ENCODE measurements at regions not wholly inside any gene's neighbourhood (a gene's known extent, or its start where the extent isn't known, plus 50 kb on each side); places are given as distances from the start of the nearest gene placed in this dataset.

- no peak for DNase-seq (ENCODE audit: low read depth, low spot score)
- in situ Hi-C loops (cut with HindIII; ENCODE audit: low sequenced_read_pairs) = no loop called here
- TF ChIP-seq CTCF (IDR thresholded peaks at IDR 0.05; ENCODE audit: low read depth, low read length) = no peak
- H3K4me3 ChIP-seq (ENCODE audit: low read depth, low read length) = no peak overlapping the region
Measured at GRCh38 chr5:4205398-4205797, 609.8 kb downstream of the IRX1 start.

DNA sequence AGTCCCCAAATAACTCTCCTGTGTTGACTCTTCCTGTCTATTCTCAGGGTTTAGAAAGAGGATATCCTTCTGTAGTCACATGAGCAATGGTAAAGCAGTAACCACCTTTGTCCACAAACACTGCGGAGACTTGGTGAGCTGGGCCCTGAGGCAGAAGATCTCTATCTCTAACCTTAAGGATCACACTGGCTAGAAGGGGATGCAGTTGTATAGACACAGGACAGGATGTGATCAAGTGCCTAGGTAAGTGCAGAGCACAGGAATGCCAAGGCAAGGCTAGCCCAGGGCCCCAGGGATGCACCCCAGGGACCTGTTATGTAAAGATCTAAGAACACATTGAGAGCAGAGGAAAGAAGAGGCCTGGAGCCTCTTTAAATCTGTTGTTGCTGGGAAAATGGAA lies 610.5 kb downstream of the IRX1 start:
- in situ Hi-C loops (cut with HindIII; ENCODE audit: low sequenced_read_pairs) = no loop called here
- no peak for DNase-seq (ENCODE audit: low read depth, low spot score)
- TF ChIP-seq CTCF (IDR thresholded peaks at IDR 0.05; ENCODE audit: low read depth, low read length) = no peak
- H3K4me3 ChIP-seq (ENCODE audit: low read depth, low read length) = no peak overlapping the region

DNA sequence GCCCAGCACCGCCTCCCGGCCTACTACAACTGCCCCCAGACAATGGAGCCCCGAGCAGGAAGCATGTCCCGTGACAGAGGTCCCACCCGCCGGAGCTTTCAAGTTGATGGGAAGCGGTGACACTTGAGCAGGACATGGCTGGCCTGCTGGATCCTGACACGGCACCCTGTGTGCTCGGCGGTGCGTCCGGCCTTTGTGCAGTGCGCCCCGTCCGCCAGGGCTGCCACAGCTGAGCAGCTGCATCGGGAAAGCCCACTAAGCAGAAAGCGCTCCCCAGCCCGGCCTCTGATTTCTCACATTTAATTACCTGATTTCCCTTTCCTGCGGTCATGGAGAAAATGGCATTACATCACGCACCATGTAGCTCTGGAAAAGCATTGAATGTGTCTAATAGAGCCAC lies 611.9 kb downstream of the IRX1 start:
- in situ Hi-C loops (cut with HindIII; ENCODE audit: low sequenced_read_pairs) = no loop called here
- no peak overlapping the region for H3K4me3 ChIP-seq (ENCODE audit: low read depth, low read length)
- DNase-seq (ENCODE audit: low read depth, low spot score) = no peak
- TF ChIP-seq CTCF (IDR thresholded peaks at IDR 0.05; ENCODE audit: low read depth, low read length) = no peak

DNA sequence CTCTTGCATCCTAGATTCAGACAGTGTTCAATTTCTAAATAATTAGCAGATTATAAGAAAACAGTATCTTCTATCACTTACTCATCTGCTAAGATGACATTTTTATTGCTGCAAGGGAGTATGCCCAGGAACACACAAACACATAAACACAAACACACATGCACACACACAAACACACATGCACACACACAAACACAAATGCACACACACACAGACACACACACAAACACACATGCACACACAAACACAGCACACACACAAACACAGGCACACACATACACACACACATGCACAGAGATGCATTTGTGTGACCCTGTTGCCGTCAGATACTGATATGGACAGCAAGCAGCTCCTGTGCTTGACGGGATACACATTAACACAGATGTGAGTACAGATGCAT lies 612.9 kb downstream of the IRX1 start:
- H3K4me3 ChIP-seq (ENCODE audit: low read depth, low read length) = no peak overlapping the region
- no peak for TF ChIP-seq CTCF (IDR thresholded peaks at IDR 0.05; ENCODE audit: low read depth, low read length)
- no peak for DNase-seq (ENCODE audit: low read depth, low spot score)
- in situ Hi-C loops (cut with HindIII; ENCODE audit: low sequenced_read_pairs) = no loop called here

DNA sequence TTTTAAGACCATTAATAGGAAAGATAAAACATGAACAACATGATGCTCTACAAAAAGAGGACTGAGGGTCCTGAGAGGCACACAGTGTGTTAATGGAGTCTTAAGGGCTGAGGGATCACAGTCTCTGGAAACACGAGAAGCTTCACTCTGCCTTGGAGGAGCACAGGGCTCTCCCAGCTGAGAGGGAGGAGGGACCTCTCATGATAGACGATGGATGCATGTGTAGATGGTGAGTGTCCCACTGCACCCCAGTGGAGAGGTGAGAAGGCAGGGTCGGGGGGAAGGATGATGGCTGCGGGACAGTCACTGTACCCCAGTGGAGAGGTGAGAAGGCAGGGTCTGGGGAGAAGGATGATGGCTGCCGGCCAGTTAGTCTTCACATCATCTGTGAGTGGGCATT lies 613.4 kb downstream of the IRX1 start:
- no peak overlapping the region for H3K4me3 ChIP-seq (ENCODE audit: low read depth, low read length)
- in situ Hi-C loops (cut with HindIII; ENCODE audit: low sequenced_read_pairs) = no loop called here
- DNase-seq (ENCODE audit: low read depth, low spot score) = no peak
- no peak for TF ChIP-seq CTCF (IDR thresholded peaks at IDR 0.05; ENCODE audit: low read depth, low read length)

- no peak for TF ChIP-seq CTCF (IDR thresholded peaks at IDR 0.05; ENCODE audit: low read depth, low read length)
- DNase-seq (ENCODE audit: low read depth, low spot score) = no peak
- H3K4me3 ChIP-seq (ENCODE audit: low read depth, low read length) = no peak overlapping the region
- in situ Hi-C loops (cut with HindIII; ENCODE audit: low sequenced_read_pairs) = no loop called here
Measured at GRCh38 chr5:4212071-4212739, 616.6 kb downstream of the IRX1 start.

Measured in astrocyte of the spinal cord (primary cell).